GM12878 (cell line): ENCODE measurements at regions not wholly inside any gene's neighbourhood (a gene's known extent, or its start where the extent isn't known, plus 50 kb on each side); places are given as distances from the start of the nearest gene placed in this dataset.

ENCODE experiments used
- ATAC-seq: fragments of 200-7000 bp; cut with Tn5 transposase; 3 replicates; pipeline ENCODE4 v1.9.1; 2020; ENCODE audit warnings: mild to moderate bottlenecking, moderate library complexity
- BruUV-seq: library from RNA; stranded (reverse); fragments of 400-500 nt; replicated peaks from 2 replicates; lab custom pipeline; 2021; lab: Mats Ljungman, UMichigan
- CTCF ChIA-PET: fragments of 300-600 bp; sonication (Branson Sonifier 250); formaldehyde crosslinking; extraction: SDS; loops from one replicate; lab custom pipeline; 2021; ENCODE audit warnings: inconsistent platforms; lab: Yijun Ruan, JAX
- POLR2A ChIA-PET: fragments of 350-600 bp; formaldehyde crosslinking; extraction: SDS; loops from one replicate; lab custom pipeline; 2021; ENCODE audit warnings: inconsistent platforms; lab: Charles Lee
- RAD21 ChIA-PET: fragments of 300-600 bp; sonication (Branson Sonifier 250); formaldehyde crosslinking; loops from one replicate; lab custom pipeline; 2023; ENCODE audit warnings: antibody characterized with exemption; ENCODE audit not compliant: unreplicated experiment; lab: Charles Lee
- SMC1A ChIA-PET: fragments of 300-600 bp; sonication (Branson Sonifier 250); formaldehyde crosslinking; loops from one replicate; lab custom pipeline; 2023; ENCODE audit not compliant: unreplicated experiment, uncharacterized antibody; lab: Charles Lee
- DNase-seq: peaks from one replicate; pipeline ENCODE4 v3.0.0-alpha.2; 2011; ENCODE audit warnings: low read depth, low spot score
- FAIRE-seq: peaks from 3 replicates; lab custom pipeline; 2011; peaks lifted over from hg19 to GRCh38; lab: Jason Lieb, UNC
- H2AFZ ChIP-seq: 2 replicates; pipeline ENCODE4 v1.6.0; 2011; ENCODE audit warnings: low read depth, low read length, control low read depth; ENCODE audit not compliant: control insufficient read depth
- H3K27ac ChIP-seq: 2 replicates; pipeline ENCODE4 v1.5.1; 2011; ENCODE audit warnings: control low read depth; ENCODE audit not compliant: control insufficient read depth, insufficient read depth
- H3K27me3 ChIP-seq, 2 experiments: replicated peaks in 1 of 2; 2 replicates each; pipeline versions ENCODE4 v1.6.0 to v1.6.1; 2011; ENCODE audit warnings: low read length in 1 of 2; ENCODE audit not compliant: control insufficient read depth in 2 of 2, insufficient read depth in 2 of 2
- H3K36me3 ChIP-seq, 2 experiments: 2 replicates each; pipeline ENCODE4 v1.5.1; 2011; ENCODE audit warnings: low read length in 1 of 2; ENCODE audit not compliant: control insufficient read depth in 2 of 2, insufficient read depth in 2 of 2
- H3K4me1 ChIP-seq: 2 replicates; pipeline ENCODE4 v1.6.1; 2011; ENCODE audit warnings: mild to moderate bottlenecking, low read length, moderate library complexity, mixed read lengths; ENCODE audit not compliant: control insufficient read depth, insufficient read depth
- H3K4me2 ChIP-seq: 2 replicates; pipeline ENCODE4 v1.6.0; 2011; ENCODE audit warnings: control low read depth; ENCODE audit not compliant: control insufficient read depth, insufficient read depth
- H3K4me3 ChIP-seq: fragments of 200-600 bp; sonication (generic); 2 replicates; pipeline ENCODE4 v1.5.1; 2016
- H3K79me2 ChIP-seq: 2 replicates; pipeline ENCODE4 v1.6.0; 2011; ENCODE audit warnings: low read length; ENCODE audit not compliant: control insufficient read depth, insufficient read depth
- H3K9ac ChIP-seq: 2 replicates; pipeline ENCODE4 v1.8.0; 2011; ENCODE audit warnings: low read length, control low read depth, mixed read lengths; ENCODE audit not compliant: control insufficient read depth, insufficient read depth
- H3K9me3 ChIP-seq: replicated peaks from 3 replicates; pipeline ENCODE4 v1.5.1; 2011; ENCODE audit warnings: mild to moderate bottlenecking, low read length; ENCODE audit not compliant: control insufficient read depth, insufficient read depth
- H4K20me1 ChIP-seq: 2 replicates; pipeline ENCODE4 v1.6.0; 2011; ENCODE audit not compliant: control insufficient read depth, insufficient read depth
- CTCF ChIP-seq, 3 experiments: IDR thresholded peaks in 2 of 3; conservative IDR thresholded peaks in 1 of 3; 2 replicates each; pipeline ENCODE4 v1.5.1; 2011; ENCODE audit warnings: low read depth in 3 of 3, low read length in 3 of 3, mild to moderate bottlenecking in 3 of 3, control low read depth in 2 of 3, moderate library complexity in 2 of 3, inconsistent platforms in 1 of 3, mixed read lengths in 1 of 3; ENCODE audit not compliant: control insufficient read depth in 2 of 3, insufficient read depth in 1 of 3; ENCODE audit errors: extremely low read depth in 1 of 3
- EED ChIP-seq: sonication (generic); IDR thresholded peaks from 2 replicates; pipeline ENCODE4 v1.6.1; 2016; ENCODE audit warnings: antibody characterized with exemption, low read depth
- GATAD2B ChIP-seq: fragments of 450-650 bp; conservative IDR thresholded peaks from 2 replicates; pipeline ENCODE4 v1.6.1; 2017; ENCODE audit warnings: low read depth, mild to moderate bottlenecking, moderate library complexity
- IRF5 ChIP-seq: fragments of 450-650 bp; IDR thresholded peaks from 2 replicates; pipeline ENCODE4 v1.6.1; 2017; ENCODE audit warnings: borderline replicate concordance
- NFYA ChIP-seq: IDR thresholded peaks from 2 replicates; pipeline ENCODE4 v1.6.1; 2011; ENCODE audit warnings: low read depth, mild to moderate bottlenecking, low read length, improper control_type of control experiment, borderline replicate concordance
- NFYB ChIP-seq: IDR thresholded peaks from 2 replicates; pipeline ENCODE4 v1.6.1; 2011; ENCODE audit warnings: low read depth, mild to moderate bottlenecking, low read length, improper control_type of control experiment, moderate library complexity; ENCODE audit not compliant: insufficient read depth
- PAX5 ChIP-seq: IDR thresholded peaks from 2 replicates; pipeline ENCODE4 v1.6.1; 2011; ENCODE audit warnings: low read depth, low read length, borderline replicate concordance
- REST ChIP-seq: IDR thresholded peaks from 2 replicates; pipeline ENCODE4 v1.6.1; 2012; ENCODE audit warnings: mild to moderate bottlenecking, low read depth, low read length
- SMAD5 ChIP-seq: IDR thresholded peaks from 2 replicates; pipeline ENCODE4 v1.6.1; 2016; ENCODE audit warnings: antibody characterized with exemption, low read depth
- STAT1 ChIP-seq: fragments of 450-650 bp; conservative IDR thresholded peaks from 2 replicates; pipeline ENCODE4 v1.6.1; 2014; ENCODE audit warnings: antibody characterized with exemption, mild to moderate bottlenecking
- ZNF687 ChIP-seq: fragments of 450-650 bp; IDR thresholded peaks from 2 replicates; pipeline ENCODE4 v1.6.1; 2017; ENCODE audit warnings: mild to moderate bottlenecking, moderate library complexity
- in situ Hi-C: fragments of 300-500 bp; cut with MboI; formaldehyde crosslinking; loops from 9 replicates; pipeline ENCODE4 v1.14.3; 2018; ENCODE audit warnings: mixed read lengths
- intact Hi-C: fragments of 100-400 bp; cut with micrococcal nuclease; formaldehyde crosslinking; loops from one replicate; pipeline ENCODE4 v1.14.2; 2022; ENCODE audit not compliant: unreplicated experiment

GRCh38 chr5:145157841-145158240 is 677.3 kb downstream of the PRELID2 start:
- in situ Hi-C loops, result no loop called here
- Histone ChIP-seq H3K4me3 (no peak overlapping the region), H3K36me3 (no peaks in the 10 kb centered on the region), H3K4me1 (no peaks in the 10 kb centered on the region), H3K27me3 (no peaks in the 10 kb centered on the region; a peak in 1 of 4 replicates), H2AFZ (no peak overlapping the region), H4K20me1 (no peaks in the 10 kb centered on the region), H3K4me2 (no peak overlapping the region), H3K27ac (no peak overlapping the region), H3K79me2 (no peaks in the 10 kb centered on the region), H3K9ac (no peak overlapping the region), H3K9me3 (no peaks in the 10 kb centered on the region)
- BruUV-seq, result no TSS peak
- ChIA-PET CTCF (no interaction called here), SMC1A (no interaction called here), POLR2A (no interaction called here), RAD21 (no interaction called here)
- ATAC-seq (no peak), DNase-seq (no peak), FAIRE-seq (no peak)
- intact Hi-C loops, result no loop called here
- no peak for TF ChIP-seq SMAD5
- TF ChIP-seq STAT1, result no peak
- TF ChIP-seq NFYB, result no peak
- TF ChIP-seq NFYA, result no peak
- no peak for TF ChIP-seq ZNF687
- TF ChIP-seq REST, result no peak
- no peak for TF ChIP-seq IRF5
- no peak for TF ChIP-seq PAX5
- TF ChIP-seq CTCF (IDR thresholded peaks at IDR 0.05 in 2 of 3, conservative IDR thresholded peaks at IDR 0.05 in 1 of 3; ENCODE audit: control insufficient read depth in 2 of 3, extremely low read depth in 1 of 3, insufficient read depth in 1 of 3, low read depth in 3 of 3, low read length in 3 of 3), result no peak
- no peak for TF ChIP-seq EED
- TF ChIP-seq GATAD2B, result no peak
